ENCODE measurements at regions not wholly inside any gene's neighbourhood (a gene's known extent, or its start where the extent isn't known, plus 50 kb on each side); places are given as distances from the start of the nearest gene placed in this dataset.
"Not testable (repeated sequence)": the region's sequence is repeated elsewhere in the genome, so short reads cannot be mapped to it uniquely, and the experiment has no call there.

GRCh38 chr5:179400020-179400419 lies 54.8 kb upstream of the ADAMTS2 start:
- Histone ChIP-seq H3K9me3 (peaks cover 3 to 50% (median 44%) of the 10 kb centered on the region in 8 donors), H3K27ac (no peak overlapping the region), H3K27me3 (replicated peaks in 1 of 7) (no peaks in the 10 kb centered on the region), H3K4me3 (no peak overlapping the region), H3K36me3 (no peaks in the 10 kb centered on the region), H3K4me1 (no peaks in the 10 kb centered on the region)
- intact Hi-C loops (cut with DNase I; ENCODE audit: low total_unique reads): no loop called here
- no peak for DNase-seq
- 44 to 70% (median 51%) methylated on average over 3 of the region's 3 CpGs for WGBS, 5 donors
- no peak for TF ChIP-seq POLR2A (IDR thresholded peaks at IDR 0.05)
- no peak for TF ChIP-seq CTCF (IDR thresholded peaks at IDR 0.05 in 8 of 11, conservative IDR thresholded peaks at IDR 0.05 in 3 of 11)
- no peak for TF ChIP-seq POLR2AphosphoS5 (IDR thresholded peaks at IDR 0.05)

GRCh38 chr5:179399327-179399726 lies 54.1 kb upstream of the ADAMTS2 start:
- H3K27ac ChIP-seq; H3K36me3 ChIP-seq; H3K27me3 ChIP-seq (replicated peaks in 1 of 7); H3K4me1 ChIP-seq; H3K4me3 ChIP-seq; intact Hi-C loops (cut with DNase I; ENCODE audit: low total_unique reads); DNase-seq: not testable (repeated sequence)
- WGBS, 5 donors: 85 to 95% (median 88%) methylated on average over 2 of the region's 2 CpGs
- H3K9me3 ChIP-seq: peaks cover 3 to 51% (median 44%) of the 10 kb centered on the region in 8 donors

- 14 to 21% (median 16%) methylated on average over 3 of the region's 3 CpGs for WGBS, 5 donors
- TF ChIP-seq CTCF (IDR thresholded peaks at IDR 0.05 in 8 of 11, conservative IDR thresholded peaks at IDR 0.05 in 3 of 11): no peak
- TF ChIP-seq POLR2A (IDR thresholded peaks at IDR 0.05): no peak
- no peak for TF ChIP-seq POLR2AphosphoS5 (IDR thresholded peaks at IDR 0.05)
- H3K4me3 ChIP-seq: no peak overlapping the region
- no peaks in the 10 kb centered on the region for H3K27me3 ChIP-seq (replicated peaks in 1 of 7)
- H3K36me3 ChIP-seq: no peaks in the 10 kb centered on the region
- no peak overlapping the region for H3K27ac ChIP-seq
- DNase-seq: no peak
- peaks cover 3 to 68% (median 60%) of the 10 kb centered on the region in 8 donors for H3K9me3 ChIP-seq
- intact Hi-C loops (cut with DNase I; ENCODE audit: low total_unique reads): no loop called here
- H3K4me1 ChIP-seq: no peaks in the 10 kb centered on the region
These were observed 52.3 kb upstream of the ADAMTS2 start for GRCh38 chr5:179397516-179397915.

Small RNA genes in the stretch of these regions (small RNA-seq; reads per million reads assigned to genes)
- gene RF00015: 0 reads per million in 4 donors

Data from spleen (tissue), 11 donors.